BE2C (cell line): ENCODE measurements at regions not wholly inside any gene's neighbourhood (a gene's known extent, or its start where the extent isn't known, plus 50 kb on each side); places are given as distances from the start of the nearest gene placed in this dataset.

Experiments used
- DNase-seq: peaks from one replicate; pipeline ENCODE4 v3.0.0-alpha.2; 2020
- H3K27me3 ChIP-seq: fragments of 250-450 bp; sonication (Bioruptor Pico); 2 replicates; pipeline ENCODE4 v1.5.1; 2020; ENCODE audit warnings: mild to moderate bottlenecking
- H3K36me3 ChIP-seq: fragments of 250-450 bp; sonication (Bioruptor Pico); 2 replicates; pipeline ENCODE4 v1.5.1; 2020; ENCODE audit warnings: mild to moderate bottlenecking
- H3K4me1 ChIP-seq: fragments of 250-450 bp; sonication (Bioruptor Pico); 2 replicates; pipeline ENCODE4 v1.5.1; 2020
- H3K4me3 ChIP-seq: 2 replicates; pipeline ENCODE4 v1.5.1; 2011; ENCODE audit warnings: low read depth, low read length
- H3K9me3 ChIP-seq: fragments of 250-450 bp; sonication (Bioruptor Pico); 2 replicates; pipeline ENCODE4 v1.5.1; 2020
- CTCF ChIP-seq: IDR thresholded peaks from 2 replicates; pipeline ENCODE4 v1.5.1; 2012; ENCODE audit warnings: mild to moderate bottlenecking, low read depth, low read length

- Histone ChIP-seq H3K4me1 (no peaks in the 10 kb centered on the region), H3K36me3 (no peaks in the 10 kb centered on the region), H3K9me3 (no peaks in the 10 kb centered on the region), H3K4me3 (no peak overlapping the region), H3K27me3 (no peaks in the 10 kb centered on the region; the same call in 1 of the 2 replicates)
- TF ChIP-seq CTCF = no peak
- no peak for DNase-seq
Measured at GRCh38 chr4:121454251-121454979, 73.6 kb upstream of the QRFPR start.

DNA sequence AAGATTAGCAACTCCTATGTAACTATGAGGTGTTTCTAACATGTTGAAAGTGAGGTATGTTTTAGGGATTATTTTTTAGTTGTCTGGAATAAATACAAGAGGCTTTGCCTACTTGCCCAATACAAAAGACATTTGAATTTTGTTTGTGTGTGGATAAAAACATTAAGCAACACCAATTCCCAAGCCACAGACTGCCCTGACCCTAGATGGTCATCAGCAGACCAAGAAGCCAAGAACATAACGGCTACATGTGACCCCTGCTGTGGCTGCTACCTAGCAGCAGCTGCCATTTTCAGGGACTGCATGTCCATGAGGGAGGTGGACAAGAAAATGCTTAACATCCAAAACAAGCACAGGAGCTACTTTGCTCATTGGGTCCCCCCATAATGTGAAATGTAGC, 70.5 kb upstream of the QRFPR start:
- no peaks in the 10 kb centered on the region for H3K27me3 ChIP-seq
- TF ChIP-seq CTCF = no peak
- H3K36me3 ChIP-seq = no peaks in the 10 kb centered on the region
- no peak for DNase-seq
- H3K9me3 ChIP-seq = no peaks in the 10 kb centered on the region
- H3K4me1 ChIP-seq = no peaks in the 10 kb centered on the region
- H3K4me3 ChIP-seq = no peak overlapping the region

DNA sequence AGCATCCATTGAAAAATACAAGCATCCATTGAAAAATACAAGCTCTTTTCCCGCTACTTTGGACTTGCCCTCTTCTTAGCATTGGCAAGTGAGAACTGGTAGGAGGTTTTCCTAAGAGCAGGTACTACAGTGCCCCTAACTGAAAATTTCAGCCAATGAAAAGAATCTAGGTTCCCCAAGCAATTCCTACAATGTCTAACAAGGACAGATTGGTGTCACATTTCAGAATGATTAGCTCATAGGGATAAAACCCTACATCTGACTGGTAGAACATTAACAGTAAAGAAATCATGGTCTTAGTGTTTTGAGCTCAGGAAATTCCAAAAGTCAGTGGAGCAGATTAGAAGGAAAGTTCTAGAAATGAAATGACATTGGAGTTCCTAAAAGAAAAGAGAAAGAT, 68.6 kb upstream of the QRFPR start:
- no peaks in the 10 kb centered on the region for H3K4me1 ChIP-seq
- TF ChIP-seq CTCF = no peak
- DNase-seq = no peak
- no peaks in the 10 kb centered on the region for H3K36me3 ChIP-seq
- H3K4me3 ChIP-seq = no peak overlapping the region
- no peaks in the 10 kb centered on the region for H3K9me3 ChIP-seq
- H3K27me3 ChIP-seq = no peaks in the 10 kb centered on the region

GRCh38 chr4:121448231-121448630, 67.4 kb upstream of the QRFPR start:
- no peak for TF ChIP-seq CTCF
- Histone ChIP-seq H3K27me3 (no peaks in the 10 kb centered on the region), H3K4me1 (no peaks in the 10 kb centered on the region), H3K36me3 (no peaks in the 10 kb centered on the region), H3K9me3 (no peaks in the 10 kb centered on the region), H3K4me3 (no peak overlapping the region)
- DNase-seq = no peak

GRCh38 chr4:121439669-121440068, 58.9 kb upstream of the QRFPR start:
- Histone ChIP-seq H3K9me3 (no peaks in the 10 kb centered on the region), H3K36me3 (no peaks in the 10 kb centered on the region), H3K4me1 (no peaks in the 10 kb centered on the region), H3K27me3 (no peaks in the 10 kb centered on the region), H3K4me3 (no peak overlapping the region)
- DNase-seq = no peak
- TF ChIP-seq CTCF = no peak
